ENCODE measurements at regions not wholly inside any gene's neighbourhood (a gene's known extent, or its start where the extent isn't known, plus 50 kb on each side); places are given as distances from the start of the nearest gene placed in this dataset.

GRCh38 chr6:23002044-23002619 is 432.8 kb downstream of the HDGFL1 start:
- TF ChIP-seq EZH2 (IDR thresholded peaks at IDR 0.05; ENCODE audit: borderline replicate concordance) (no peak), EZH2phosphoT487 (IDR thresholded peaks at IDR 0.05; ENCODE audit: low read depth, severe bottlenecking, unreplicated experiment) (no peak)
- TF ChIP-seq, protein P1, sequence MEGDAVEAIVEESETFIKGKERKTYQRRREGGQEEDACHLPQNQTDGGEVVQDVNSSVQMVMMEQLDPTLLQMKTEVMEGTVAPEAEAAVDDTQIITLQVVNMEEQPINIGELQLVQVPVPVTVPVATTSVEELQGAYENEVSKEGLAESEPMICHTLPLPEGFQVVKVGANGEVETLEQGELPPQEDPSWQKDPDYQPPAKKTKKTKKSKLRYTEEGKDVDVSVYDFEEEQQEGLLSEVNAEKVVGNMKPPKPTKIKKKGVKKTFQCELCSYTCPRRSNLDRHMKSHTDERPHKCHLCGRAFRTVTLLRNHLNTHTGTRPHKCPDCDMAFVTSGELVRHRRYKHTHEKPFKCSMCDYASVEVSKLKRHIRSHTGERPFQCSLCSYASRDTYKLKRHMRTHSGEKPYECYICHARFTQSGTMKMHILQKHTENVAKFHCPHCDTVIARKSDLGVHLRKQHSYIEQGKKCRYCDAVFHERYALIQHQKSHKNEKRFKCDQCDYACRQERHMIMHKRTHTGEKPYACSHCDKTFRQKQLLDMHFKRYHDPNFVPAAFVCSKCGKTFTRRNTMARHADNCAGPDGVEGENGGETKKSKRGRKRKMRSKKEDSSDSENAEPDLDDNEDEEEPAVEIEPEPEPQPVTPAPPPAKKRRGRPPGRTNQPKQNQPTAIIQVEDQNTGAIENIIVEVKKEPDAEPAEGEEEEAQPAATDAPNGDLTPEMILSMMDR (IDR thresholded peaks at IDR 0.05; ENCODE audit: poor library complexity) = no peak
